IPS-18a (cell line): ENCODE measurements at regions not wholly inside any gene's neighbourhood (a gene's known extent, or its start where the extent isn't known, plus 50 kb on each side); places are given as distances from the start of the nearest gene placed in this dataset.

ENCODE experiments used
- H3K27ac ChIP-seq: one replicate; pipeline ENCODE4 v1.5.1; 2013; ENCODE audit warnings: low read length
- H3K27me3 ChIP-seq: one replicate; pipeline ENCODE4 v1.6.1; 2013; ENCODE audit warnings: mild to moderate bottlenecking, low read length; ENCODE audit not compliant: control insufficient read depth, insufficient read depth
- H3K36me3 ChIP-seq: one replicate; pipeline ENCODE4 v1.6.1; 2013; ENCODE audit warnings: low read depth, low read length; ENCODE audit not compliant: control insufficient read depth
- H3K4me1 ChIP-seq: one replicate; pipeline ENCODE4 v1.6.1; 2013; ENCODE audit warnings: low read depth, low read length; ENCODE audit not compliant: control insufficient read depth
- H3K4me3 ChIP-seq: one replicate; pipeline ENCODE4 v1.5.1; 2013; ENCODE audit warnings: low read length
- H3K9ac ChIP-seq: one replicate; pipeline ENCODE4 v1.6.1; 2013; ENCODE audit warnings: mild to moderate bottlenecking, low read length, moderate library complexity
- H3K9me3 ChIP-seq: one replicate; pipeline ENCODE4 v1.6.1; 2013; ENCODE audit warnings: low read depth, low read length; ENCODE audit not compliant: control insufficient read depth

DNA sequence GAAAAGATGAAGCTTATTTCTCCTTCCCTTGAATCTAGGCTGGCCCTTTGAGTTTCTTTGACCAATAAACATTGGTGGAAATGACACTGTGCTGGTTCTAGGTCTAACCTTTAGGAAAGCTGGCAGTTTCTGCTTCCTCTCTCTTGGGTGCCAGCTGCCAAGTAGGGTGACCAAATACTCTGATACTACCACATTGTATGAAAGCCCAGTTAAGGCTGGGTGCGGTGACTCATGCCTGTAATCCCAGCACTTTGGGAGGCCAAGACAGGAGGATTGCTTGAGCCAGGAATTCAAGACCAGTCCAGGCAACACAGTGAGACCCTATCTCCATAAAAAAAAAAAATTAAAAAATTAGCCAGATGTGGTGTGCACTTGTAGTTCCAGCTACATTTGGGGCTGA is 320.7 kb downstream of the ZNF621 start:
- no peaks in the 10 kb centered on the region for H3K36me3 ChIP-seq
- no peaks in the 10 kb centered on the region for H3K27me3 ChIP-seq
- no peak overlapping the region for H3K4me3 ChIP-seq
- no peak overlapping the region for H3K27ac ChIP-seq
- H3K4me1 ChIP-seq: peaks cover 15% of the 10 kb centered on the region
- H3K9me3 ChIP-seq: no peaks in the 10 kb centered on the region
- no peak overlapping the region for H3K9ac ChIP-seq

DNA sequence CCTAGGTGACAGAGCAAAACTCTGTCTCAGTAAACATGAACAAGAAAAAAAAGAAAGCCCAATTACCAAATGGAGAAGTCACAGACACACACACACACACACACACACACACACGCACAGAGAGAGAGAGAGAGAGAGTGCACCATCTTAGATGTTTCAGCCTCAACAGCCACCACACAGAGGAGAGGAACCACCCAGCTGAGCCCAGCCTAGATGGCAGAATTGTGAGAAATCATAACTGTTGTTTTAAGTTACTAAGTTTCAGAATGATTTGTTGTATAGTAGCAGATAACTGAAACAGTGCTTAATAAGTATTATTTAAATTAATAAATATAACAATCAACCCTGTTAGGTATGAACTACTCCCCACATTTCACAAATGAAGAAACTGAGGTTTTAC is 321.2 kb downstream of the ZNF621 start:
- Histone ChIP-seq H3K36me3 (no peaks in the 10 kb centered on the region), H3K27ac (no peak overlapping the region), H3K4me3 (no peak overlapping the region), H3K9me3 (no peaks in the 10 kb centered on the region), H3K27me3 (no peaks in the 10 kb centered on the region), H3K9ac (no peak overlapping the region), H3K4me1 (peaks cover 15% of the 10 kb centered on the region)

DNA sequence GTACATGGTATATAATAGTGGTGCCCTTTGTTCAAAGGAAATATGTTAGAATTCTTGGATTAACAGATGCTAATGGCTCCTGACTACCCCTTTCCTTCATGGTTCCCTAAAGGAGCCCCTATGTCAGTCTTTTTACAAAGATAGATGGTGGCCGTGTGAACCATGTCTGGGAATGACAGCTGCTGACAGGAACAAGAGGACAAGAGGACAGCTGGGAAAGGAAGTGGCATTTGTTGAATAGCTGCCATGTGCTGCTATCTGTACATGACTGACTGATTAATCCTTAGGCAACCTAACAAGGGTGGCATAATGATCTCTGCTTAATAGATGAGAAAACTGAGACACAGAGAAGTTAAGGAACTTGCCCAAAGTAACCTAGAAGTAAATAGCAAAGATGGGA is 321.7 kb downstream of the ZNF621 start:
- H3K9ac ChIP-seq: no peak overlapping the region
- H3K4me3 ChIP-seq: no peak overlapping the region
- no peak overlapping the region for H3K27ac ChIP-seq
- H3K4me1 ChIP-seq: peaks cover 15% of the 10 kb centered on the region
- no peaks in the 10 kb centered on the region for H3K27me3 ChIP-seq
- H3K36me3 ChIP-seq: no peaks in the 10 kb centered on the region
- no peaks in the 10 kb centered on the region for H3K9me3 ChIP-seq

DNA sequence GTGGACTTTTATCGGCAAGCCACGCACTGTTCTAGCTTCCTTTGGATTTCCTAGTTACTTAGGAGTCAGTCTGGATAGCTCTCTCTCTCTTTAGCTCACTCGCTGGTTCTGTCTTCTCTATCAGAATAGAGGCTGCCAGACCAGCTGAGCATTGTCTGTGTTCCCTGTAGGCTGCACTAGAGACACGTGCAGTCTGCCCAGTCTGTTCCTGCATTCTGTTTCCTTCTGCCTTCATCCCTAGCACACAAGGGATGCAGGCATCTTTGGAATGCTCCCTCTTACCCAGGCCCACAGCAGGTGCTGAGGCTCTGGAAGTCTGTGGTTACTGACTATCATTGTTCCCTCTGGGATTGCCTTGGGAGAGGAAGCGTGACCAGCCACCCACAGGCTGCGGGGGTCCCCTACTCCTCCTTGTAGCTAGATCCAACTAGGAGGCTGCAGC is 322.8 kb downstream of the ZNF621 start:
- Histone ChIP-seq H3K4me3 (no peak overlapping the region), H3K36me3 (no peaks in the 10 kb centered on the region), H3K9me3 (no peaks in the 10 kb centered on the region), H3K4me1 (peaks cover 15% of the 10 kb centered on the region), H3K27ac (no peak overlapping the region), H3K27me3 (no peaks in the 10 kb centered on the region), H3K9ac (no peak overlapping the region)

DNA sequence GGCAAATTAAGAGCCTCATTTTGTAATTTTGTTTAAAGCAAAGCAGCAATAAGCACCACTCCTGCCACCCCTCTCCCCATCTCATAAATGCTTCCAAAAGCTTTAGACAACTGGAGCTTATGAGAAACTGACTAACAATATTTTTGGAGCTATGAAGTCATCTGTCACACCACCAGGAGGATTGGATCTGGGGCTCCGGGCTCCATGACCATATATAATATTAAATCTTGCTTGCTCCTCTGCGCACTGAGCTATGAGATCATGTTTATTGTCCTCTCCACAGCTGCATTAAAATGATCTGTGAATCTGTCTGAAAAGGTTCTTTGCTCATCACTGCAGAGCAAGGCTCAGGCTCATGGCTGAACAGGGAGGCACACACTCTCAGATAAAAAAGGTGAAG is 323.7 kb downstream of the ZNF621 start:
- no peak overlapping the region for H3K27ac ChIP-seq
- H3K27me3 ChIP-seq: no peaks in the 10 kb centered on the region
- no peak overlapping the region for H3K4me3 ChIP-seq
- H3K9ac ChIP-seq: no peak overlapping the region
- no peaks in the 10 kb centered on the region for H3K36me3 ChIP-seq
- H3K9me3 ChIP-seq: no peaks in the 10 kb centered on the region
- H3K4me1 ChIP-seq: peaks cover 15% of the 10 kb centered on the region

DNA sequence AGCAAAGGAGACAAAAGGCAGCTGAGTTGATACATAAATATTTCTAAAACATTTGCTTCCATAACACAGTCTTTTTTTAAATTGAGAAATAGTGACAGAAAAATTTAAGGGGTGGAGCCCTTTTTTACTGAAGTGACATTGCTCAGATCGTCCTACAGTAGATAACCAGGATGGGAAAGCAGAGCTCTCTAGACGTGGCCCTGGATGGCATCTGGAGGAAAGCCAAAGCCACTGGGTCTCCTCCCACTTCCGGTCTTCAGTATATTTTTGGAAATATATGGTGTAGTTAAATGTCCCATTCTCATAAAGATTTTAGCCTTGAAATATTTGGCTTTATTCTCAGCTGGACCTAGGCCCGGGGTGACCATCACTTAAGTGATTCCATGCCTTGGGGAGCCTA is 326.1 kb downstream of the ZNF621 start:
- Histone ChIP-seq H3K9ac (no peak overlapping the region), H3K27me3 (no peaks in the 10 kb centered on the region), H3K4me3 (no peak overlapping the region), H3K27ac (no peak overlapping the region), H3K9me3 (no peaks in the 10 kb centered on the region), H3K4me1 (peaks cover 15% of the 10 kb centered on the region), H3K36me3 (no peaks in the 10 kb centered on the region)

DNA sequence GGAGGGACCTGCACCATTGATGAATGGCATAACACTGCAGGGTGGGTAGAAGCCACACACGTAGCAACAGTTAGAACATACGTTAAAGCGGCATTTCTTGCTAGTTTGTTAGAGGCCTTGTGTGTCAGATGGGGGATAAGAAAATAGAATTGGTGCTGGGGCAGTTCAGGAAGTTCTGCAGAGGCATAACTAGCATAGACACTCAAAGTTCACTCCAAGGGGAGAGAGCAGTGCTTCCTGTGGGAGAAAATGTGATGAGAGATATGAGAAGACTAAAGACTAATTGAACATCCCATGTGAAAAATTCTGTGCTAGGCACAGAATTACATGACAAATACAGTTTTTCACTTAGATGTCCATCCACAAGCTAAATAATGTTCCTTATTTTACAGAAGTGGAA is 327.1 kb downstream of the ZNF621 start:
- H3K4me1 ChIP-seq: peaks cover 14% of the 10 kb centered on the region
- no peak overlapping the region for H3K4me3 ChIP-seq
- H3K27ac ChIP-seq: no peak overlapping the region
- H3K9ac ChIP-seq: no peak overlapping the region
- no peaks in the 10 kb centered on the region for H3K27me3 ChIP-seq
- H3K36me3 ChIP-seq: no peaks in the 10 kb centered on the region
- H3K9me3 ChIP-seq: no peaks in the 10 kb centered on the region

DNA sequence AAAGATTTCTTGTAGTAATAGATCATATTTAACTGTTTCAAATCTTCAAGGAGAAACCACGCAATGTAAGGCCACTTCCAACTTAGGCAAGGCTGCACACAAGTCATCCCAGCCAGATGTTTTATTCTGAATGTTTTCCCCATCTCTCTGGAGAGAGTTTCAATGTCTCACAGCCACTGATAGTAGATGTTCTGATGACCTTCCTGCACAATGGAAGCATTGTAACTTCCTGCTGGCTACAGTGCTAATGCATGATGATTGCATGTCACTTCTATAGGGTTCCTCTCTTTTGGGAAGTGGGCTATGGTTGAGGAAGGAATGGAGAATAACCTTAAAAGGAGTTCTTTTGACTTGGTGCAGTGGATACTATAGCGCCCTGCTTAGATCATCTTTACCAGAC is 328.0 kb downstream of the ZNF621 start:
- H3K9ac ChIP-seq: no peak overlapping the region
- peaks cover 6% of the 10 kb centered on the region for H3K4me1 ChIP-seq
- no peaks in the 10 kb centered on the region for H3K27me3 ChIP-seq
- H3K36me3 ChIP-seq: no peaks in the 10 kb centered on the region
- no peak overlapping the region for H3K27ac ChIP-seq
- H3K9me3 ChIP-seq: no peaks in the 10 kb centered on the region
- H3K4me3 ChIP-seq: no peak overlapping the region

DNA sequence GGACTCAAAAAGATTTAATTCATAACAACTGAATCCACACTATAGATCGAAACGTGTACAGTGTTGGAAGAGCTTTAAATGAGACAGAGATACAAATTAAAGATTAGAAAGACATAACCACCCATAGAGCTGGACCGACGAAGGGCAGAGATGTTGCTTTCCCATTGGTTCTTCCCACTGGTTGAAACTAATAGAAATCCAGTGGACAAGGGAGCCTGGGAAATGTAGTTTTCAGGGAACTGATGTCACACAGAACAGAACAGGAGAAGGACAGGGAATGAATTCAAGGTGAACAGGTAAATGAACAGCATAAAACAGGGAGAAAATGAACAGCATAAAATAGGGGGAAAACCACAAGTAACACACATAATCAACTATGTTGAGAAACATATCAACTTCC is 328.7 kb downstream of the ZNF621 start:
- H3K4me1 ChIP-seq: no peaks in the 10 kb centered on the region
- H3K9ac ChIP-seq: no peak overlapping the region
- H3K27ac ChIP-seq: no peak overlapping the region
- H3K27me3 ChIP-seq: no peaks in the 10 kb centered on the region
- no peak overlapping the region for H3K4me3 ChIP-seq
- H3K9me3 ChIP-seq: no peaks in the 10 kb centered on the region
- H3K36me3 ChIP-seq: no peaks in the 10 kb centered on the region

DNA sequence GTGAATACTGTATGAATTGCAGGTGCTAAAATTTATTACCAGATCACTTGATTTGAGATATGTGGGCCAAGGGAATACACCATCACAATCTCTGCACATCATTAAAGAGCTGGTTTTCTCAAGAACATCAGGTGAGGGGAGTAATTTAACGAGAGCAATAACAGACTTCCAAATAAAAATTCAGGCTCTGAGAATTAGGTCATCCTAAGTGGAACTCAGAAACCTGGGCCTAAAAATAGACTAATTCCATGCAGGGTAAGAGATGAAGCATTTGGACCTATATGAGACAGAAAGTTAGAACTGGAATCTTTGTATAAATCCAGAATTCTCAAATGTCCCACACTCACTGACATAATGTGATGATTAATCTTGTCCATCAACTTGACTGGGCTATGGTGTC is 331.1 kb downstream of the ZNF621 start:
- Histone ChIP-seq H3K36me3 (no peaks in the 10 kb centered on the region), H3K9me3 (no peaks in the 10 kb centered on the region), H3K27me3 (no peaks in the 10 kb centered on the region), H3K4me1 (no peaks in the 10 kb centered on the region), H3K27ac (no peak overlapping the region), H3K4me3 (no peak overlapping the region), H3K9ac (no peak overlapping the region)

DNA sequence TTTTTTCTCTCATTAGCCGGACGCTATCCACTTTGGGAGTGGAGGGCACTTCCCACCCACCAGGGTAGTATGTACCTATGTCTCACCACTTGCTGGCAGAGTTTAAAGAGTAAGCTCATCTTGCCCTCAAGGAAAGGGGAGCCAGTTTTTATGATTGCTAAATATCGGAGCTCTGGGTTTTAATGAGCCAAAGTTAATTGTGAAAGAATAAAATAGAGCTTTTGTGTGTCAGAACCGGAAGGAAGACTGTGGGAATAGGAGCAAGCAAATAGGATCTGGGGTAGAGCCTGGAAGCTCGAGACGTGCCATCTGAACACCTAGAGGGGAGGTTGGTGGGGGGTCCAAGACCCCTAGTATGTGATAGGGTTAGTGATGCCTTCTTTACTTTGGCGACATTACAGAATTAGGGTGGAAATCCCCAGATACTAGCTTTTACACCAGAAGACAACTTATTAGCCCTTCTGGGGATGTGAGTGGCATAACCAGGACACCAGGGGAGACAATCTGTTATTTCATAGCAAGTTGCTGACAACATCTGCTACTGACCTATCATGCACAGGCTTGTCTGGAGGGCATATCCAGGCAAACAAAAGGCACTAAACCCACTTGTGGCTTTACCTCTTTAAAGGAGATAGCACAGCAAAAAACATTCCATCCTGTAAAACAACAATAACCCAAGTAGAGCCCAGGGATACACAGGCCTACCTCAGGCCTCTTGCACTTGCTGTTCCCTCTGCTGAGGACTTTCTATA is 333.8 kb downstream of the ZNF621 start:
- H3K9me3 ChIP-seq: no peaks in the 10 kb centered on the region
- no peak overlapping the region for H3K9ac ChIP-seq
- no peaks in the 10 kb centered on the region for H3K27me3 ChIP-seq
- no peaks in the 10 kb centered on the region for H3K4me1 ChIP-seq
- no peak overlapping the region for H3K4me3 ChIP-seq
- H3K27ac ChIP-seq: no peak overlapping the region
- no peaks in the 10 kb centered on the region for H3K36me3 ChIP-seq

DNA sequence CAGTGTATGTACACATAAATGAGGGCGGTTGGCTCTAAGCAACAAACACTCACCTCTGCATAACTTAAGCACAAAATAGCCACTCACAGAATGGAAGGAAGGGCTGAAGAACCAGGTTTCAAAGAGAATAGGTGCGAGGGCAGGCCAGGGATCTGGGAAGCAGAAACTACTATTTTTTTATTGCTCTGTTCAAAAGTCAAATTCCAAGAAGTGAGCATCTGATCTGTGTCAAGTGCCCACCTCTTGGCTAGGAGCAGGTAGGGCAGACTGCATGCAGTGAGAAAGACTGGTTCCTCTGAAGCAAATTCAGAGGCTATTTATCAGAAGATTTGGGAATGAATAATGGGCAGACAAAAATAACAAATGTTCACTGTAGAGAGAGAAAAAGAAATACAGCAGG is 336.4 kb upstream of the CTNNB1 start:
- no peak overlapping the region for H3K27ac ChIP-seq
- no peaks in the 10 kb centered on the region for H3K9me3 ChIP-seq
- H3K27me3 ChIP-seq: no peaks in the 10 kb centered on the region
- H3K36me3 ChIP-seq: no peaks in the 10 kb centered on the region
- no peak overlapping the region for H3K9ac ChIP-seq
- H3K4me3 ChIP-seq: no peak overlapping the region
- H3K4me1 ChIP-seq: no peaks in the 10 kb centered on the region
